SH-SY5Y (cell line): ENCODE measurements at regions not wholly inside any gene's neighbourhood (a gene's known extent, or its start where the extent isn't known, plus 50 kb on each side); places are given as distances from the start of the nearest gene placed in this dataset.

ENCODE experiments used
- GATA2 ChIP-seq: IDR thresholded peaks from 2 replicates; pipeline ENCODE4 v1.6.1; 2011; ENCODE audit warnings: mild to moderate bottlenecking, low read depth, low read length
- GATA3 ChIP-seq: IDR thresholded peaks from 2 replicates; pipeline ENCODE4 v1.6.1; 2011; ENCODE audit warnings: low read depth, mild to moderate bottlenecking, low read length, moderate library complexity

DNA sequence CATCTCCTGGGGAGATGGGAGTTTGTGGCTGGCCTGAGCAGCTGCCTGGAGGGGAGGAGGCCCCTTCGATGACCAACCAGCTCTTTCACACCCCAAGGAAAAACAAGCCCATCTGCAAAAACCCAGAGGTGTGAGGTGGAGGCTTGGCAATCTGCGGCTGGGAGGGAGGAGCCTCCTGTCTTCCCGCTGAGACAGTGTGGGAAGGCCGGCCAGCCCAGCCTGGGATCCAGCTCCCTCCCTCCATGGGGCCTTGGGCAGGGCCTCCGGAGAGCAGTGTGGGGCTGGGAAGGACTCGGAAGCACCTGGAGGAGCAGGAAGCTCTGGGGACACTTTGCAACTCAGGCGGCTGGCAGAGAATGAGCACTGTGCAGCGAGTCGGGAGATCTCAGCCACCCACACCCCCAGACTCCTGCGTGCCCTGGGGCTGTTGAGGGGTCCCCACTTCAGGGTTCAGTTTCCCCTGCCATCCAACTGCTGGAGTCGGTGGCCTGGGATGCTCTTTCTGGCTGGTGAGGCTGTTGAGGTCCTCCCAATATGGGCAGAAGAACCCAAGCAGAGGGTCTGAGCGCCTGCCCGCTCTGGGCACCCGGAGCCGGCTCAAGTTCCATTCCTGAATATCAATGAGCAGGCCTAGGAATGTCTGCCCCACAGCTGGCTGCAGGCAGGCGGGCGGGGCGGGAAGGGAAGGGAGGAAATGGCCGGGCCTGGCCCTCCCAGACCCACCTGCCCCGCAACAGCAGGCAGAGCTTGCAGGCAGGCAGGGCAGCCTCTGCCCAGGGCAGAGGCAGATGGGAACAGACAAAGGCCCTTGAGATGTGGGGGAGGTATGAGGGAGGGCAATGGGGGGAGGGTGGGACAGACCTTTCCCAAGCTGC lies 101.1 kb downstream of the FGF18 start:
- TF ChIP-seq GATA2 (no peak), GATA3 (no peak)
